CD14-positive monocyte (primary cell): ENCODE measurements at regions not wholly inside any gene's neighbourhood (a gene's known extent, or its start where the extent isn't known, plus 50 kb on each side); places are given as distances from the start of the nearest gene placed in this dataset.

ENCODE experiments used
- DNase-seq, 3 donors: peaks; one replicate each; pipeline ENCODE4 v3.0.0-alpha.2; 2011 to 2022
- H2AFZ ChIP-seq: 2 replicates; pipeline ENCODE4 v1.6.0; 2012; ENCODE audit warnings: mild to moderate bottlenecking, low read depth, low read length, inconsistent platforms; ENCODE audit not compliant: insufficient read depth, poor library complexity, severe bottlenecking
- H3K27ac ChIP-seq, 2 donors: 1 replicate in 1 of 2; 2 replicates in 1 of 2; pipeline ENCODE4 v1.5.1; 2012 to 2013; ENCODE audit warnings: low read length in 2 of 2, control low read depth in 1 of 2, inconsistent platforms in 1 of 2, low read depth in 1 of 2, mild to moderate bottlenecking in 1 of 2
- H3K27me3 ChIP-seq, 2 donors: one replicate each; pipeline versions ENCODE4 v1.6.0 to v1.6.1; 2011 to 2013; ENCODE audit warnings: low read length in 2 of 2; ENCODE audit not compliant: control insufficient read depth in 2 of 2, insufficient read depth in 2 of 2
- H3K36me3 ChIP-seq, 2 donors: replicated peaks in 1 of 2; 1 replicate in 1 of 2; 2 replicates in 1 of 2; pipeline versions ENCODE4 v1.5.1 to v1.6.1; 2012 to 2013; ENCODE audit warnings: low read length in 2 of 2, control low read depth in 1 of 2, inconsistent platforms in 1 of 2, mild to moderate bottlenecking in 1 of 2; ENCODE audit not compliant: insufficient read depth in 2 of 2, control insufficient read depth in 1 of 2
- H3K4me1 ChIP-seq, 2 donors: 1 replicate in 1 of 2; 2 replicates in 1 of 2; pipeline versions ENCODE4 v1.5.1 to v1.6.1; 2012 to 2013; ENCODE audit warnings: low read length in 2 of 2, control low read depth in 1 of 2, inconsistent platforms in 1 of 2, mild to moderate bottlenecking in 1 of 2, moderate library complexity in 1 of 2; ENCODE audit not compliant: insufficient read depth in 2 of 2, control insufficient read depth in 1 of 2
- H3K4me2 ChIP-seq: replicated peaks from 2 replicates; pipeline ENCODE3; 2012; ENCODE audit warnings: low read length, moderate library complexity, mild to moderate bottlenecking; ENCODE audit not compliant: poor library complexity, severe bottlenecking; ENCODE audit errors: extremely low read depth
- H3K4me3 ChIP-seq, 3 experiments: fragments of 200-600 bp in 1 of 3; sonication (generic) in 1 of 3; replicated peaks in 1 of 3; 1 replicate in 2 of 3; 2 replicates in 1 of 3; pipeline ENCODE4 v1.5.1; 2011 to 2013; ENCODE audit warnings: low read length in 3 of 3, mild to moderate bottlenecking in 3 of 3, control low read depth in 2 of 3, low read depth in 2 of 3, inconsistent platforms in 1 of 3, moderate library complexity in 1 of 3
- H3K79me2 ChIP-seq: 2 replicates; pipeline ENCODE4 v1.6.0; 2012; ENCODE audit warnings: mild to moderate bottlenecking, control low read depth, inconsistent platforms, low read length, moderate library complexity; ENCODE audit not compliant: insufficient read depth
- H3K9ac ChIP-seq: 2 replicates; pipeline ENCODE4 v1.6.0; 2017; ENCODE audit warnings: low read length, mild to moderate bottlenecking; ENCODE audit not compliant: insufficient read depth, poor library complexity, severe bottlenecking
- H3K9me3 ChIP-seq, 2 donors: replicated peaks in 1 of 2; 1 replicate in 1 of 2; 2 replicates in 1 of 2; pipeline versions ENCODE4 v1.5.1 to v1.6.1; 2012 to 2013; ENCODE audit warnings: low read length in 2 of 2, control low read depth in 1 of 2; ENCODE audit not compliant: control insufficient read depth in 1 of 2, insufficient read depth in 1 of 2
- H4K20me1 ChIP-seq: 2 replicates; pipeline ENCODE4 v1.6.0; 2012; ENCODE audit warnings: mild to moderate bottlenecking, low read length, control low read depth, moderate library complexity; ENCODE audit not compliant: insufficient read depth
- H3K27ac Mint-ChIP-seq, 7 donors: one replicate each; pipeline ENCODE4 v1.8.0; 2020; ENCODE audit warnings: mild to moderate bottlenecking in 7 of 7, mixed read lengths in 7 of 7, moderate library complexity in 6 of 7, inconsistent platforms in 2 of 7
- H3K27me3 Mint-ChIP-seq, 3 donors: one replicate each; pipeline ENCODE4 v1.8.0; 2021 to 2022; ENCODE audit warnings: low read depth in 3 of 3, mild to moderate bottlenecking in 3 of 3, mixed read lengths in 3 of 3, moderate library complexity in 3 of 3, inconsistent platforms in 1 of 3
- H3K36me3 Mint-ChIP-seq, 2 donors: one replicate each; pipeline ENCODE4 v1.8.0; 2020; ENCODE audit warnings: mixed read lengths in 2 of 2, inconsistent platforms in 1 of 2, mild to moderate bottlenecking in 1 of 2
- H3K4me1 Mint-ChIP-seq: one replicate; pipeline ENCODE4 v1.8.0; 2020; ENCODE audit warnings: mild to moderate bottlenecking, mixed read lengths
- H3K4me3 Mint-ChIP-seq, 2 donors: one replicate each; pipeline ENCODE4 v1.8.0; 2020; ENCODE audit warnings: mild to moderate bottlenecking in 2 of 2, mixed read lengths in 2 of 2, moderate library complexity in 1 of 2
- H3K9me3 Mint-ChIP-seq, 7 donors: one replicate each; pipeline ENCODE4 v1.8.0; 2020 to 2022; ENCODE audit warnings: mixed read lengths in 7 of 7, mild to moderate bottlenecking in 6 of 7, moderate library complexity in 6 of 7, inconsistent platforms in 2 of 7
- WGBS: methylation state at CpG from one replicate; pipeline ENCODE4 v1.1.5; 2013; ENCODE audit warnings: missing lambda C conversion rate; ENCODE audit not compliant: insufficient coverage; 5-methylcytosine and 5-hydroxymethylcytosine counted together
- intact Hi-C, 2 donors: fragments of 100-400 bp; cut with micrococcal nuclease; formaldehyde crosslinking; loops; one replicate each; pipeline versions ENCODE4 v1.15.0 to v1.15.1; 2023
- TF ChIP-seq, protein P1 (sequence below): fragments of 200-600 bp; IDR thresholded peaks from one replicate; pipeline ENCODE4 v1.8.0; 2022; ENCODE audit warnings: antibody characterized with exemption, mild to moderate bottlenecking

DNA sequence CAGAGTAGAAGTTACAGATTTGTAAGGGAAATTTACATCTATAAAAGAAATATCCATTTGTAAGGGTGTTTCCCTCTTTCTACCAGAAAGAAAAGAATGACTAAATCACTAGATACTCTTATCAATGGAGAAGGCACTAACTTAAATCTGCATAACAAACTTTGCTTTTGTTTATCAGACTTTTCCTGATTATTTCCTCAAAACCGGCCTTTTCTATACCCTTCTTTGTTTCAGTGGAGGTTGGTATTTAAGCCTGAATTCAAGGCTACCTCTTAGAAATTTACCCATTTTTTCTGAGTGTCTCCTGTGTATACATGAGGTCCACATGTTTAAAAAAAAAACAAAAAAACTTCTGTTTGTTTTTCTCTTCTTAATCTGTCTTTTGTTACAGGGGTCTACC is 80.4 kb upstream of the GRPR start:
- no peak overlapping the region for H3K27ac Mint-ChIP-seq
- no peak overlapping the region for H3K4me3 Mint-ChIP-seq
- WGBS, result no CpG with 5 or more reads among the region's 1 CpG
- peaks cover 0 to 35% (median 2%) of the 10 kb centered on the region in 3 donors for H3K27me3 Mint-ChIP-seq
- Histone ChIP-seq H3K4me1 (no peaks in the 10 kb centered on the region), H3K4me2 (no peak overlapping the region), H3K27ac (no peak overlapping the region), H4K20me1 (no peaks in the 10 kb centered on the region), H2AFZ (no peak overlapping the region), H3K79me2 (no peaks in the 10 kb centered on the region), H3K27me3 (peaks cover 0 to 35% of the 10 kb centered on the region in 2 donors), H3K9me3 (no peaks in the 10 kb centered on the region), H3K9ac (no peak overlapping the region), H3K4me3 (no peak overlapping the region), H3K36me3 (no peaks in the 10 kb centered on the region)
- no peaks in the 10 kb centered on the region for H3K36me3 Mint-ChIP-seq
- H3K9me3 Mint-ChIP-seq, result peaks cover 0 to 3% (median 0%) of the 10 kb centered on the region in 7 donors
- TF ChIP-seq, protein P1, sequence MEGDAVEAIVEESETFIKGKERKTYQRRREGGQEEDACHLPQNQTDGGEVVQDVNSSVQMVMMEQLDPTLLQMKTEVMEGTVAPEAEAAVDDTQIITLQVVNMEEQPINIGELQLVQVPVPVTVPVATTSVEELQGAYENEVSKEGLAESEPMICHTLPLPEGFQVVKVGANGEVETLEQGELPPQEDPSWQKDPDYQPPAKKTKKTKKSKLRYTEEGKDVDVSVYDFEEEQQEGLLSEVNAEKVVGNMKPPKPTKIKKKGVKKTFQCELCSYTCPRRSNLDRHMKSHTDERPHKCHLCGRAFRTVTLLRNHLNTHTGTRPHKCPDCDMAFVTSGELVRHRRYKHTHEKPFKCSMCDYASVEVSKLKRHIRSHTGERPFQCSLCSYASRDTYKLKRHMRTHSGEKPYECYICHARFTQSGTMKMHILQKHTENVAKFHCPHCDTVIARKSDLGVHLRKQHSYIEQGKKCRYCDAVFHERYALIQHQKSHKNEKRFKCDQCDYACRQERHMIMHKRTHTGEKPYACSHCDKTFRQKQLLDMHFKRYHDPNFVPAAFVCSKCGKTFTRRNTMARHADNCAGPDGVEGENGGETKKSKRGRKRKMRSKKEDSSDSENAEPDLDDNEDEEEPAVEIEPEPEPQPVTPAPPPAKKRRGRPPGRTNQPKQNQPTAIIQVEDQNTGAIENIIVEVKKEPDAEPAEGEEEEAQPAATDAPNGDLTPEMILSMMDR, result no peak
- DNase-seq, result no peak
- peaks cover 10% of the 10 kb centered on the region for H3K4me1 Mint-ChIP-seq
- intact Hi-C loops, result no loop called here

- H3K27me3 ChIP-seq, result peaks cover 0 to 52% of the 10 kb centered on the region in 2 donors
Observed at GRCh38 chrX:16039834-16040233, 83.5 kb upstream of the GRPR start.

More at GRCh38 chrX:16039834-16040233, 83.5 kb upstream of the GRPR start:
- no peak overlapping the region for H3K4me3 ChIP-seq
- Mint-ChIP-seq H3K36me3 (no peaks in the 10 kb centered on the region), H3K27ac (no peak overlapping the region), H3K27me3 (peaks cover 0 to 30% (median 0%) of the 10 kb centered on the region in 3 donors), H3K9me3 (peaks cover 0 to 6% (median 0%) of the 10 kb centered on the region in 7 donors), H3K4me1 (peaks cover 10% of the 10 kb centered on the region), H3K4me3 (no peak overlapping the region)
- no peak for DNase-seq
- H3K27ac ChIP-seq, result no peak overlapping the region
- H4K20me1 ChIP-seq, result no peaks in the 10 kb centered on the region
- TF ChIP-seq, protein P1, result no peak
- no peaks in the 10 kb centered on the region for H3K79me2 ChIP-seq
- no peak overlapping the region for H3K9ac ChIP-seq
- H3K4me1 ChIP-seq, result no peaks in the 10 kb centered on the region
- H3K9me3 ChIP-seq, result no peaks in the 10 kb centered on the region
- intact Hi-C loops, result no loop called here
- H2AFZ ChIP-seq, result no peak overlapping the region
- H3K4me2 ChIP-seq, result no peak overlapping the region
- no CpG with 5 or more reads among the region's 1 CpG for WGBS
- H3K36me3 ChIP-seq, result no peaks in the 10 kb centered on the region
